HEK293 (cell line): ENCODE measurements at regions not wholly inside any gene's neighbourhood (a gene's known extent, or its start where the extent isn't known, plus 50 kb on each side); places are given as distances from the start of the nearest gene placed in this dataset.

Source experiments
- CTCF ChIA-PET: fragments of 350-600 bp; formaldehyde crosslinking; extraction: SDS; loops from one replicate; lab custom pipeline; 2021; ENCODE audit warnings: antibody characterized with exemption; lab: Yijun Ruan, JAX
- POLR2A ChIA-PET: fragments of 300-600 bp; formaldehyde crosslinking; extraction: SDS; loops from one replicate; lab custom pipeline; 2020; ENCODE audit warnings: antibody characterized with exemption, inconsistent platforms; lab: Yijun Ruan, JAX
- H3K27ac ChIP-seq: fragments of 200-500 bp; sonication (Bioruptor generic); 2 replicates; pipeline ENCODE4 v1.5.1; 2014; ENCODE audit warnings: low read depth, low read length, control low read depth, inconsistent platforms; ENCODE audit errors: extremely low read depth
- H3K36me3 ChIP-seq, 2 experiments: fragments of 200-500 bp in 1 of 2; sonication (Bioruptor generic) in 1 of 2; 1 replicate in 1 of 2; 2 replicates in 1 of 2; pipeline ENCODE4 v1.5.1; 2014 to 2017; ENCODE audit warnings: inconsistent platforms in 2 of 2, low read length in 2 of 2; ENCODE audit not compliant: control insufficient read depth in 2 of 2, insufficient read depth in 1 of 2
- H3K4me1 ChIP-seq: fragments of 200-500 bp; sonication (Bioruptor generic); 2 replicates; pipeline ENCODE4 v1.5.1; 2014; ENCODE audit warnings: mild to moderate bottlenecking, low read length, inconsistent platforms; ENCODE audit not compliant: control insufficient read depth, insufficient read depth
- H3K4me3 ChIP-seq: 2 replicates; pipeline ENCODE4 v1.5.1; 2011; ENCODE audit warnings: low read depth, mild to moderate bottlenecking, control low read depth, low read length, moderate library complexity
- H3K9me3 ChIP-seq: fragments of 200-500 bp; sonication (Bioruptor generic); 2 replicates; pipeline ENCODE4 v1.5.1; 2014; ENCODE audit warnings: low read depth, low read length, inconsistent platforms; ENCODE audit not compliant: control insufficient read depth, insufficient read depth
- EGR2 ChIP-seq: fragments of 450-650 bp; formaldehyde crosslinking; IDR thresholded peaks from 2 replicates; pipeline ENCODE4 v1.5.1; 2016; ENCODE audit warnings: low read depth, missing biosample characterization, missing genetic modification characterization
- GFI1B ChIP-seq: fragments of 450-650 bp; formaldehyde crosslinking; IDR thresholded peaks from 2 replicates; pipeline ENCODE4 v1.5.1; 2016; ENCODE audit warnings: missing biosample characterization, missing genetic modification characterization
- HOXC10 ChIP-seq: sonication (generic); formaldehyde crosslinking; IDR thresholded peaks from 2 replicates; pipeline ENCODE4 v1.8.1; 2023; ENCODE audit warnings: mild to moderate bottlenecking, missing genetic modification reagents
- KLF7 ChIP-seq: fragments of 450-650 bp; formaldehyde crosslinking; IDR thresholded peaks from 2 replicates; pipeline ENCODE4 v1.5.1; 2016; ENCODE audit warnings: missing biosample characterization, missing genetic modification characterization, borderline replicate concordance
- REST ChIP-seq: fragments of 450-650 bp; formaldehyde crosslinking; IDR thresholded peaks from 2 replicates; pipeline ENCODE4 v1.5.1; 2016; ENCODE audit warnings: missing biosample characterization, missing genetic modification characterization
- SETDB1 ChIP-seq: IDR thresholded peaks from one replicate; pipeline ENCODE4 v1.6.1; 2017; ENCODE audit warnings: mild to moderate bottlenecking, low read length, moderate library complexity, mixed read lengths; ENCODE audit not compliant: insufficient read length
- SP3 ChIP-seq: fragments of 450-650 bp; formaldehyde crosslinking; IDR thresholded peaks from 2 replicates; pipeline ENCODE4 v1.5.1; 2016; ENCODE audit warnings: missing biosample characterization, missing genetic modification characterization
- TRIM28 ChIP-seq: IDR thresholded peaks from 2 replicates; pipeline ENCODE4 v1.6.1; 2011; ENCODE audit warnings: low read length, control low read depth, borderline replicate concordance
- YY1 ChIP-seq: fragments of 450-650 bp; formaldehyde crosslinking; IDR thresholded peaks from 2 replicates; pipeline ENCODE4 v1.5.1; 2018; ENCODE audit warnings: missing biosample characterization, missing genetic modification characterization
- ZFHX2 ChIP-seq: fragments of 450-650 bp; formaldehyde crosslinking; conservative IDR thresholded peaks from 2 replicates; pipeline ENCODE4 v1.5.1; 2016; ENCODE audit warnings: missing biosample characterization, missing genetic modification characterization
- ZNF138 ChIP-seq: fragments of 450-650 bp; formaldehyde crosslinking; IDR thresholded peaks from 2 replicates; pipeline ENCODE4 v1.5.1; 2016; ENCODE audit warnings: missing biosample characterization, missing genetic modification characterization, borderline replicate concordance
- ZNF19 ChIP-seq: fragments of 450-650 bp; formaldehyde crosslinking; IDR thresholded peaks from 2 replicates; pipeline ENCODE4; 2016; ENCODE audit warnings: missing biosample characterization, missing genetic modification characterization, low read depth
- ZNF292 ChIP-seq: fragments of 450-650 bp; formaldehyde crosslinking; IDR thresholded peaks from 2 replicates; pipeline ENCODE4 v1.5.1; 2016; ENCODE audit warnings: low read depth, missing biosample characterization, missing genetic modification characterization, borderline replicate concordance
- ZNF324 ChIP-seq: fragments of 450-650 bp; formaldehyde crosslinking; IDR thresholded peaks from 2 replicates; pipeline ENCODE4 v1.5.1; 2016; ENCODE audit warnings: missing biosample characterization, missing genetic modification characterization
- ZNF335 ChIP-seq: fragments of 450-650 bp; formaldehyde crosslinking; conservative IDR thresholded peaks from 2 replicates; pipeline ENCODE4 v1.5.1; 2016; ENCODE audit warnings: missing biosample characterization, missing genetic modification characterization
- ZNF350 ChIP-seq: fragments of 450-650 bp; formaldehyde crosslinking; IDR thresholded peaks from 2 replicates; pipeline ENCODE4 v1.5.0; 2017; ENCODE audit warnings: missing biosample characterization, mild to moderate bottlenecking, missing genetic modification characterization
- ZNF416 ChIP-seq: fragments of 450-650 bp; formaldehyde crosslinking; IDR thresholded peaks from 2 replicates; pipeline ENCODE4 v1.5.1; 2016; ENCODE audit warnings: missing biosample characterization, missing genetic modification characterization
- ZNF423 ChIP-seq: fragments of 450-650 bp; formaldehyde crosslinking; IDR thresholded peaks from 2 replicates; pipeline ENCODE4 v1.5.1; 2016; ENCODE audit warnings: missing biosample characterization, missing genetic modification characterization
- ZNF518A ChIP-seq: fragments of 450-650 bp; formaldehyde crosslinking; conservative IDR thresholded peaks from 2 replicates; pipeline ENCODE4 v1.5.1; 2016; ENCODE audit warnings: low read depth, missing biosample characterization, missing genetic modification characterization
- ZNF548 ChIP-seq: fragments of 450-650 bp; formaldehyde crosslinking; IDR thresholded peaks from 2 replicates; pipeline ENCODE4 v1.5.1; 2016; ENCODE audit warnings: missing biosample characterization, missing genetic modification characterization
- ZNF580 ChIP-seq: fragments of 450-650 bp; formaldehyde crosslinking; IDR thresholded peaks from 2 replicates; pipeline ENCODE4 v1.5.1; 2016; ENCODE audit warnings: missing biosample characterization, missing genetic modification characterization
- ZNF621 ChIP-seq: fragments of 450-650 bp; formaldehyde crosslinking; IDR thresholded peaks from 2 replicates; pipeline ENCODE4 v1.5.1; 2017; ENCODE audit warnings: missing biosample characterization, missing genetic modification characterization
- ZNF623 ChIP-seq: fragments of 450-650 bp; formaldehyde crosslinking; IDR thresholded peaks from 2 replicates; pipeline ENCODE4 v1.5.1; 2016; ENCODE audit warnings: missing biosample characterization, missing genetic modification characterization
- ZNF768 ChIP-seq: fragments of 450-650 bp; formaldehyde crosslinking; IDR thresholded peaks from 2 replicates; pipeline ENCODE4 v1.5.1; 2018; ENCODE audit warnings: missing biosample characterization, mild to moderate bottlenecking, missing genetic modification characterization

GRCh38 chr6:141552031-141552430 is 580.7 kb upstream of the GJE1 start:
- Histone ChIP-seq H3K36me3 (no peaks in the 10 kb centered on the region), H3K9me3 (no peaks in the 10 kb centered on the region), H3K27ac (no peak overlapping the region), H3K4me3 (no peak overlapping the region), H3K4me1 (peaks cover 4% of the 10 kb centered on the region; the same call in 1 of the 2 replicates)
- no peak for TF ChIP-seq YY1 (tag by site-specific recombination)
- TF ChIP-seq ZNF623 (tag by site-specific recombination) = no peak
- TF ChIP-seq HOXC10 = no peak
- no peak for TF ChIP-seq ZNF324 (tag by site-specific recombination)
- no peak for TF ChIP-seq ZNF621
- no peak for TF ChIP-seq ZNF138 (tag by site-specific recombination)
- TF ChIP-seq ZNF548 (tag by site-specific recombination) = no peak
- no peak for TF ChIP-seq ZNF292 (tag by site-specific recombination)
- TF ChIP-seq REST = no peak
- TF ChIP-seq KLF7 = no peak
- no peak for TF ChIP-seq EGR2
- no peak for TF ChIP-seq ZNF335 (tag by site-specific recombination)
- TF ChIP-seq ZNF518A (tag by site-specific recombination) = no peak
- no peak for TF ChIP-seq ZNF19 (tag by site-specific recombination)
- TF ChIP-seq GFI1B (tag by site-specific recombination) = no peak
- no peak for TF ChIP-seq ZFHX2 (tag by site-specific recombination)
- TF ChIP-seq SP3 = no peak
- TF ChIP-seq ZNF768 (tag by site-specific recombination) = no peak
- CTCF ChIA-PET = interaction anchor here (0.7 to 1.0 kb wide), 2 partner anchors 9 to 29 kb away, joined by 3 to 4 read pairs; no protein-coding TSS in a partner anchor
- POLR2A ChIA-PET = no interaction called here

- Histone ChIP-seq H3K27ac (no peak overlapping the region), H3K4me3 (no peak overlapping the region), H3K36me3 (no peaks in the 10 kb centered on the region), H3K9me3 (no peaks in the 10 kb centered on the region), H3K4me1 (peaks cover 4% of the 10 kb centered on the region; the same call in 1 of the 2 replicates)
- ChIA-PET CTCF (interaction anchor here (0.7 kb wide), 1 partner anchor 30 kb away, joined by 3 read pairs; no protein-coding TSS in a partner anchor), POLR2A (no interaction called here)
- TF ChIP-seq TRIM28 (peak; percentile 21; the same call in 1 of the 2 replicates), ZNF416 (tag by site-specific recombination) (no peak), SETDB1 (peak; percentile 83), ZNF768 (tag by site-specific recombination) (no peak), ZNF423 (no peak), ZNF580 (tag by site-specific recombination) (no peak), ZNF350 (no peak)
These were observed 581.4 kb upstream of the GJE1 start for GRCh38 chr6:141551318-141551717.
